ENCODE measurements at regions not wholly inside any gene's neighbourhood (a gene's known extent, or its start where the extent isn't known, plus 50 kb on each side); places are given as distances from the start of the nearest gene placed in this dataset.

- dilution Hi-C loops (cut with MboI; ENCODE audit: extremely low pct_ligation_motif_present, low sequenced_read_pairs) (no loop called here), intact Hi-C loops (cut with micrococcal nuclease) (no loop called here)
- no peaks in the 10 kb centered on the region for H3K9me1 ChIP-seq (replicated peaks; ENCODE audit: control insufficient read depth, extremely low read depth, insufficient read depth, low read length)
- H4K20me1 ChIP-seq (replicated peaks; ENCODE audit: control insufficient read depth, extremely low read depth, insufficient read depth, low read length): no peaks in the 10 kb centered on the region
- no peak for FAIRE-seq
- H3K36me3 ChIP-seq (ENCODE audit: control insufficient read depth in 2 of 2, extremely low read depth in 1 of 2, insufficient read depth in 2 of 2, low read length in 2 of 2): no peaks in the 10 kb centered on the region
- H2AFZ ChIP-seq (ENCODE audit: low read depth, low read length): no peak overlapping the region
- TF ChIP-seq CTCF (IDR thresholded peaks at IDR 0.05; ENCODE audit: extremely low read depth in 1 of 2, insufficient read depth in 1 of 2, low read depth in 1 of 2, low read length in 2 of 2): no peak
- no peak for TF ChIP-seq POLR2AphosphoS5 (IDR thresholded peaks at IDR 0.05; ENCODE audit: insufficient read depth, low read depth, low read length)
- no peak for TF ChIP-seq POLR2A (IDR thresholded peaks at IDR 0.05; ENCODE audit: low read depth, low read length)
- no peak for TF ChIP-seq EZH2 (IDR thresholded peaks at IDR 0.05; ENCODE audit: borderline replicate concordance, low read depth, low read length, severe bottlenecking)
- no peak for TF ChIP-seq MYC (IDR thresholded peaks at IDR 0.05; ENCODE audit: low read depth, low read length)
- no peak for TF ChIP-seq MAX (IDR thresholded peaks at IDR 0.05; ENCODE audit: insufficient read depth, insufficient read length)
- no peak for TF ChIP-seq JUN (IDR thresholded peaks at IDR 0.05; ENCODE audit: borderline replicate concordance, insufficient read depth, insufficient read length, low read depth)
- no peak for TF ChIP-seq FOS (IDR thresholded peaks at IDR 0.05; ENCODE audit: borderline replicate concordance, insufficient read depth, low read length)
- H3K4me1 ChIP-seq (ENCODE audit: control insufficient read depth, extremely low read depth, insufficient read depth, low read length): peaks cover 14% of the 10 kb centered on the region
- CTCF ChIA-PET: no interaction called here
- H3K27ac ChIP-seq (ENCODE audit: insufficient read depth, low read depth, low read length): no peak overlapping the region
- H3K9me3 ChIP-seq (replicated peaks; ENCODE audit: control insufficient read depth, insufficient read depth, low read length): no peaks in the 10 kb centered on the region
- H3K79me2 ChIP-seq (ENCODE audit: control insufficient read depth, insufficient read depth, low read length): no peaks in the 10 kb centered on the region
- H3K4me2 ChIP-seq (ENCODE audit: insufficient read depth, low read length): no peak overlapping the region
- H3K9ac ChIP-seq (replicated peaks; ENCODE audit: extremely low read depth, insufficient read depth, low read length): no peak overlapping the region
- no TSS peak for BruUV-seq (replicated peaks)
- POLR2A ChIA-PET: no interaction called here
- peaks cover 0 to 15% of the 10 kb centered on the region in 2 experiments for H3K27me3 ChIP-seq (ENCODE audit: control insufficient read depth in 2 of 2, insufficient read depth in 2 of 2, low read length in 2 of 2)
- no peak overlapping the region for H3K4me3 ChIP-seq (replicated peaks in 1 of 3; ENCODE audit: insufficient read depth in 1 of 3, low read depth in 1 of 3, low read length in 3 of 3)
- no peak for DNase-seq (ENCODE audit: low read depth, low spot score)
Observed at GRCh38 chr4:122536001-122536400, 79.5 kb upstream of the IL2 start.
